ENCODE measurements at regions not wholly inside any gene's neighbourhood (a gene's known extent, or its start where the extent isn't known, plus 50 kb on each side); places are given as distances from the start of the nearest gene placed in this dataset.
A peak's percentile ranks its signal among the peaks of the same experiment; 100 is the strongest.

GRCh38 chr2:67516362-67516761, 119.2 kb downstream of the ETAA1 start:
- DNase-seq (ENCODE audit: low spot score in 2 of 2) (no peak), FAIRE-seq (no peak)

GRCh38 chr2:67516899-67517530, 119.9 kb downstream of the ETAA1 start:
- no peak for DNase-seq (ENCODE audit: low spot score in 2 of 2)
- FAIRE-seq = no peak

- DNase-seq (ENCODE audit: low spot score in 2 of 2) (no peak), FAIRE-seq (no peak)
Measured at GRCh38 chr2:67522148-67522547, 125.0 kb downstream of the ETAA1 start.

GRCh38 chr2:67524213-67524612, 127.1 kb downstream of the ETAA1 start:
- FAIRE-seq = no peak
- no peak for DNase-seq (ENCODE audit: low spot score in 2 of 2)

GRCh38 chr2:67524777-67525176, 127.6 kb downstream of the ETAA1 start:
- DNase-seq (ENCODE audit: low spot score in 2 of 2) = no peak
- FAIRE-seq = no peak

GRCh38 chr2:67526283-67526682, 129.2 kb downstream of the ETAA1 start:
- no peak for FAIRE-seq

GRCh38 chr2:67528320-67528719, 131.2 kb downstream of the ETAA1 start:
- FAIRE-seq (no peak), DNase-seq (ENCODE audit: low spot score in 2 of 2) (no peak)

More at GRCh38 chr2:67526283-67526682, 129.2 kb downstream of the ETAA1 start:
- no peak for DNase-seq (ENCODE audit: low spot score in 2 of 2)

GRCh38 chr2:67532387-67532786, 135.3 kb downstream of the ETAA1 start:
- FAIRE-seq = no peak
- no peak for DNase-seq (ENCODE audit: low spot score in 2 of 2)

- FAIRE-seq = no peak
- no peak for DNase-seq (ENCODE audit: low spot score in 2 of 2)
Measured at GRCh38 chr2:67534745-67535144, 137.6 kb downstream of the ETAA1 start.

GRCh38 chr2:67540962-67541361, 143.8 kb downstream of the ETAA1 start:
- FAIRE-seq = no peak

GRCh38 chr2:67544286-67544685, 147.2 kb downstream of the ETAA1 start:
- peak in 1 of 2 donors; percentile 6 for DNase-seq (ENCODE audit: low spot score in 2 of 2)

More at GRCh38 chr2:67540962-67541361, 143.8 kb downstream of the ETAA1 start:
- no peak for DNase-seq (ENCODE audit: low spot score in 2 of 2)

GRCh38 chr2:67548317-67549201, 151.4 kb downstream of the ETAA1 start:
- DNase-seq (ENCODE audit: low spot score in 2 of 2) = no peak
- no peak for FAIRE-seq

More at GRCh38 chr2:67544286-67544685, 147.2 kb downstream of the ETAA1 start:
- no peak for FAIRE-seq

- no peak for FAIRE-seq
- DNase-seq (ENCODE audit: low spot score in 2 of 2) = no peak
Measured at GRCh38 chr2:67559156-67559555, 162.0 kb downstream of the ETAA1 start.

GRCh38 chr2:67560771-67561456, 163.8 kb downstream of the ETAA1 start:
- no peak for DNase-seq (ENCODE audit: low spot score in 2 of 2)
- FAIRE-seq = no peak

- DNase-seq (ENCODE audit: low spot score in 2 of 2) (no peak), FAIRE-seq (no peak)
Measured at GRCh38 chr2:67561457-67561965, 164.4 kb downstream of the ETAA1 start.

- DNase-seq (ENCODE audit: low spot score in 2 of 2) (no peak), FAIRE-seq (no peak)
Measured at GRCh38 chr2:67564076-67564475, 166.9 kb downstream of the ETAA1 start.

GRCh38 chr2:67564626-67565025, 167.5 kb downstream of the ETAA1 start:
- FAIRE-seq = no peak

GRCh38 chr2:67565262-67565661, 168.1 kb downstream of the ETAA1 start:
- no peak for FAIRE-seq
- no peak for DNase-seq (ENCODE audit: low spot score in 2 of 2)

More at GRCh38 chr2:67564626-67565025, 167.5 kb downstream of the ETAA1 start:
- DNase-seq (ENCODE audit: low spot score in 2 of 2) = no peak

GRCh38 chr2:67565761-67566160, 168.6 kb downstream of the ETAA1 start:
- FAIRE-seq (no peak), DNase-seq (ENCODE audit: low spot score in 2 of 2) (no peak)

- no peak for FAIRE-seq
- no peak for DNase-seq (ENCODE audit: low spot score in 2 of 2)
Measured at GRCh38 chr2:67566285-67566684, 169.2 kb downstream of the ETAA1 start.

Measured in frontal cortex (tissue), 3 donors.